ENCODE measurements at regions not wholly inside any gene's neighbourhood (a gene's known extent, or its start where the extent isn't known, plus 50 kb on each side); places are given as distances from the start of the nearest gene placed in this dataset.

GRCh38 chrX:39614680-39614998 lies 483.1 kb downstream of the BCOR start:
- TF ChIP-seq, protein P1, sequence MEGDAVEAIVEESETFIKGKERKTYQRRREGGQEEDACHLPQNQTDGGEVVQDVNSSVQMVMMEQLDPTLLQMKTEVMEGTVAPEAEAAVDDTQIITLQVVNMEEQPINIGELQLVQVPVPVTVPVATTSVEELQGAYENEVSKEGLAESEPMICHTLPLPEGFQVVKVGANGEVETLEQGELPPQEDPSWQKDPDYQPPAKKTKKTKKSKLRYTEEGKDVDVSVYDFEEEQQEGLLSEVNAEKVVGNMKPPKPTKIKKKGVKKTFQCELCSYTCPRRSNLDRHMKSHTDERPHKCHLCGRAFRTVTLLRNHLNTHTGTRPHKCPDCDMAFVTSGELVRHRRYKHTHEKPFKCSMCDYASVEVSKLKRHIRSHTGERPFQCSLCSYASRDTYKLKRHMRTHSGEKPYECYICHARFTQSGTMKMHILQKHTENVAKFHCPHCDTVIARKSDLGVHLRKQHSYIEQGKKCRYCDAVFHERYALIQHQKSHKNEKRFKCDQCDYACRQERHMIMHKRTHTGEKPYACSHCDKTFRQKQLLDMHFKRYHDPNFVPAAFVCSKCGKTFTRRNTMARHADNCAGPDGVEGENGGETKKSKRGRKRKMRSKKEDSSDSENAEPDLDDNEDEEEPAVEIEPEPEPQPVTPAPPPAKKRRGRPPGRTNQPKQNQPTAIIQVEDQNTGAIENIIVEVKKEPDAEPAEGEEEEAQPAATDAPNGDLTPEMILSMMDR (IDR thresholded peaks at IDR 0.05; ENCODE audit: low read depth, low read length, missing control alignments) = no peak
- no peak for DNase-seq (ENCODE audit: low read depth)
- H3K4me3 ChIP-seq (ENCODE audit: low read depth, low read length) = no peak overlapping the region
- in situ Hi-C loops (cut with HindIII; ENCODE audit: low sequenced_read_pairs) = no loop called here

GRCh38 chrX:39616098-39616729 lies 481.5 kb downstream of the BCOR start:
- in situ Hi-C loops (cut with HindIII; ENCODE audit: low sequenced_read_pairs) = no loop called here
- DNase-seq (ENCODE audit: low read depth) = no peak
- H3K4me3 ChIP-seq (ENCODE audit: low read depth, low read length) = no peak overlapping the region
- TF ChIP-seq, protein P1 (IDR thresholded peaks at IDR 0.05; ENCODE audit: low read depth, low read length, missing control alignments) = no peak

DNA sequence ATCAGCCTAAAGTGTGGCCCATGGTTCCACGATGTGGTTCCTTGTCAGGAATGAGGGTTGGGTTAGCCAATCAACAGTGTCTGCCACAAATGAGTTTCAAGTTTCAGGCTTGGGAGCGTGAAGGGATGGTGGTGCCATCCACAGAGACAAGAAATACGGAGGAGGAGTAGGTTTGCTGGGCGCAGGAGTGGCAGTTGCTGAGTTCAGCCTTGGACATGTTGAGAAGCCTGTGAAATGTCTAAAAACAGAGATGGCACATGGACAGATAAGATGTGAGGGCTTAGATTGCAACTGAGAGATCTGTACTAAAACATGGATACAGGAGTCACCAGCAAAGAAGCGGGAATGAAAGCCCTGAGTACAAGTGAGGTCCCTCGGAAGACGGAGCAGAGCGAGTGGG lies 481.0 kb downstream of the BCOR start:
- TF ChIP-seq, protein P1 (IDR thresholded peaks at IDR 0.05; ENCODE audit: low read depth, low read length, missing control alignments) = no peak
- in situ Hi-C loops (cut with HindIII; ENCODE audit: low sequenced_read_pairs) = no loop called here
- H3K4me3 ChIP-seq (ENCODE audit: low read depth, low read length) = no peak overlapping the region
- no peak for DNase-seq (ENCODE audit: low read depth)

GRCh38 chrX:39618178-39618577 lies 479.6 kb downstream of the BCOR start:
- in situ Hi-C loops (cut with HindIII; ENCODE audit: low sequenced_read_pairs) = no loop called here
- no peak overlapping the region for H3K4me3 ChIP-seq (ENCODE audit: low read depth, low read length)
- DNase-seq (ENCODE audit: low read depth) = no peak
- TF ChIP-seq, protein P1 (IDR thresholded peaks at IDR 0.05; ENCODE audit: low read depth, low read length, missing control alignments) = no peak

- H3K4me3 ChIP-seq (ENCODE audit: low read depth, low read length) = no peak overlapping the region
- in situ Hi-C loops (cut with HindIII; ENCODE audit: low sequenced_read_pairs) = no loop called here
- TF ChIP-seq, protein P1 (IDR thresholded peaks at IDR 0.05; ENCODE audit: low read depth, low read length, missing control alignments) = no peak
- no peak for DNase-seq (ENCODE audit: low read depth)
Measured at GRCh38 chrX:39619182-39620009, 478.4 kb downstream of the BCOR start.

GRCh38 chrX:39624166-39624565 lies 473.6 kb downstream of the BCOR start:
- TF ChIP-seq, protein P1 (IDR thresholded peaks at IDR 0.05; ENCODE audit: low read depth, low read length, missing control alignments) = no peak
- in situ Hi-C loops (cut with HindIII; ENCODE audit: low sequenced_read_pairs) = no loop called here
- DNase-seq (ENCODE audit: low read depth) = no peak
- no peak overlapping the region for H3K4me3 ChIP-seq (ENCODE audit: low read depth, low read length)
